ENCODE measurements at regions not wholly inside any gene's neighbourhood (a gene's known extent, or its start where the extent isn't known, plus 50 kb on each side); places are given as distances from the start of the nearest gene placed in this dataset.

- ChIA-PET POLR2A (interaction anchor here (0.7 kb wide), 1 partner anchor 370 kb away, joined by 3 read pairs; no protein-coding TSS in a partner anchor), CTCF (interaction anchor here (0.6 to 11.9 kb wide), 12 partner anchors 9 to 901 kb away, joined by 3 to 400 read pairs (median 4); partner anchors contain the start of genes ARHGAP29 and RWDD3)
- H3K4me1 ChIP-seq (ENCODE audit: control insufficient read depth, insufficient read depth, low read length) = no peaks in the 10 kb centered on the region
- no peak for TF ChIP-seq ZNF366 (tag by site-specific recombination; conservative IDR thresholded peaks at IDR 0.05)
- TF ChIP-seq ZNF768 (tag by site-specific recombination; IDR thresholded peaks at IDR 0.05) = no peak
- no peak for TF ChIP-seq ZNF555 (tag by site-specific recombination; conservative IDR thresholded peaks at IDR 0.05)
- no peak for TF ChIP-seq ZBTB26 (tag by site-specific recombination; optimal IDR thresholded peaks at IDR 0.05)
- TF ChIP-seq ZNF830 (tag by site-specific recombination; IDR thresholded peaks at IDR 0.05; ENCODE audit: low read depth) = no peak
- no peak for TF ChIP-seq ZFP37 (tag by site-specific recombination; IDR thresholded peaks at IDR 0.05)
- TF ChIP-seq ZFHX2 (tag by site-specific recombination; conservative IDR thresholded peaks at IDR 0.05) = no peak
- TF ChIP-seq ZNF639 (tag by site-specific recombination; IDR thresholded peaks at IDR 0.05) = no peak
- TF ChIP-seq ZNF449 (tag by site-specific recombination; IDR thresholded peaks at IDR 0.05) = no peak
- TF ChIP-seq ZNF132 (tag by site-specific recombination; IDR thresholded peaks at IDR 0.05; ENCODE audit: borderline replicate concordance) = no peak
- no peak for TF ChIP-seq ZBTB11 (tag by site-specific recombination; conservative IDR thresholded peaks at IDR 0.05; ENCODE audit: low read depth)
- no peak overlapping the region for H3K27ac ChIP-seq (ENCODE audit: extremely low read depth, low read depth, low read length)
- H3K9me3 ChIP-seq (ENCODE audit: control insufficient read depth, insufficient read depth, low read depth, low read length) = no peaks in the 10 kb centered on the region
- H3K4me3 ChIP-seq (ENCODE audit: low read depth, low read length) = no peak overlapping the region
- H3K36me3 ChIP-seq (ENCODE audit: control insufficient read depth in 2 of 2, insufficient read depth in 1 of 2, low read length in 2 of 2) = no peaks in the 10 kb centered on the region
Measured at GRCh38 chr1:94332952-94333351, 85.2 kb upstream of the ABCD3 start.

- peaks cover 2% of the 10 kb centered on the region; the same call in 1 of the 2 replicates for H3K4me1 ChIP-seq (ENCODE audit: control insufficient read depth, insufficient read depth, low read length)
- H3K4me3 ChIP-seq (ENCODE audit: low read depth, low read length) = no peak overlapping the region
- TF ChIP-seq ZBTB48 (tag by site-specific recombination; IDR thresholded peaks at IDR 0.05) (no peak), IKZF3 (tag by site-specific recombination; IDR thresholded peaks at IDR 0.05) (no peak), GLIS1 (tag by site-specific recombination; IDR thresholded peaks at IDR 0.05) (no peak), GLI4 (tag by site-specific recombination; IDR thresholded peaks at IDR 0.05) (no peak), ZNF426 (tag by site-specific recombination; IDR thresholded peaks at IDR 0.05) (no peak), SALL2 (tag by site-specific recombination; IDR thresholded peaks at IDR 0.05; ENCODE audit: borderline replicate concordance) (no peak), ZNF76 (tag by site-specific recombination; IDR thresholded peaks at IDR 0.05; ENCODE audit: borderline replicate concordance, low read depth) (no peak), REST (tag by site-specific recombination; IDR thresholded peaks at IDR 0.05) (no peak), ZNF626 (tag by site-specific recombination; IDR thresholded peaks at IDR 0.05) (no peak), ZNF501 (tag by site-specific recombination; IDR thresholded peaks at IDR 0.05) (no peak)
- H3K9me3 ChIP-seq (ENCODE audit: control insufficient read depth, insufficient read depth, low read depth, low read length) = no peaks in the 10 kb centered on the region
- ChIA-PET POLR2A (interaction anchor here (0.7 kb wide), 1 partner anchor 370 kb away, joined by 3 read pairs; no protein-coding TSS in a partner anchor), CTCF (interaction anchor here (0.6 to 11.9 kb wide), 10 partner anchors 10 to 902 kb away, joined by 3 to 400 read pairs (median 6); partner anchors contain the start of genes ARHGAP29 and RWDD3)
- H3K36me3 ChIP-seq (ENCODE audit: control insufficient read depth in 2 of 2, insufficient read depth in 1 of 2, low read length in 2 of 2) = no peaks in the 10 kb centered on the region
- no peak overlapping the region for H3K27ac ChIP-seq (ENCODE audit: extremely low read depth, low read depth, low read length)
Measured at GRCh38 chr1:94332516-94332915, 85.7 kb upstream of the ABCD3 start.

All from HEK293 (cell line).